ENCODE measurements at regions not wholly inside any gene's neighbourhood (a gene's known extent, or its start where the extent isn't known, plus 50 kb on each side); places are given as distances from the start of the nearest gene placed in this dataset.

GRCh38 chr16:7086822-7087616, 245.6 kb upstream of the RBFOX1 start (continued):
- TF ChIP-seq ZNF205 (CRISPR knock-in tag; IDR thresholded peaks at IDR 0.05) (no peak), REPIN1 (CRISPR knock-in tag; IDR thresholded peaks at IDR 0.05; ENCODE audit: borderline replicate concordance, low read depth) (no peak), ZNF207 (IDR thresholded peaks at IDR 0.05; ENCODE audit: borderline replicate concordance) (no peak), ZSCAN20 (CRISPR knock-in tag; IDR thresholded peaks at IDR 0.05; ENCODE audit: borderline replicate concordance) (no peak), RNF219 (CRISPR knock-in tag; IDR thresholded peaks at IDR 0.05) (no peak), NRL (CRISPR knock-in tag; IDR thresholded peaks at IDR 0.05; ENCODE audit: borderline replicate concordance) (no peak), ZNF761 (CRISPR knock-in tag; conservative IDR thresholded peaks at IDR 0.05) (no peak), YY1 (IDR thresholded peaks at IDR 0.05; ENCODE audit: insufficient read depth, insufficient replicate concordance, low read depth, low read length) (no peak), ZSCAN5A (CRISPR knock-in tag; IDR thresholded peaks at IDR 0.05; ENCODE audit: borderline replicate concordance) (no peak), EED (CRISPR knock-in tag; IDR thresholded peaks at IDR 0.05) (peak; percentile 52; the same call in 1 of the 2 replicates), HNRNPK (IDR thresholded peaks at IDR 0.05; ENCODE audit: low read depth, low read length, poor library complexity, severe bottlenecking) (no peak), KAT8 (CRISPR knock-in tag; IDR thresholded peaks at IDR 0.05) (no peak), SMC3 (IDR thresholded peaks at IDR 0.05; ENCODE audit: low read length) (0 out of 2 replicates have a peak, but pooled peaks have one; percentile 13), FOXA3 (CRISPR knock-in tag; IDR thresholded peaks at IDR 0.05) (no peak), TEAD3 (CRISPR knock-in tag; optimal IDR thresholded peaks at IDR 0.05; ENCODE audit: borderline replicate concordance) (no peak), KDM2A (CRISPR knock-in tag; IDR thresholded peaks at IDR 0.05; ENCODE audit: borderline replicate concordance, low read depth) (no peak), ZNF879 (CRISPR knock-in tag; IDR thresholded peaks at IDR 0.05) (no peak), CTCF (CRISPR knock-in tag; IDR thresholded peaks at IDR 0.05) (peak; percentile 79), STAG1 (CRISPR knock-in tag; IDR thresholded peaks at IDR 0.05) (peak; percentile 50)
- TF ChIP-seq, protein P1, sequence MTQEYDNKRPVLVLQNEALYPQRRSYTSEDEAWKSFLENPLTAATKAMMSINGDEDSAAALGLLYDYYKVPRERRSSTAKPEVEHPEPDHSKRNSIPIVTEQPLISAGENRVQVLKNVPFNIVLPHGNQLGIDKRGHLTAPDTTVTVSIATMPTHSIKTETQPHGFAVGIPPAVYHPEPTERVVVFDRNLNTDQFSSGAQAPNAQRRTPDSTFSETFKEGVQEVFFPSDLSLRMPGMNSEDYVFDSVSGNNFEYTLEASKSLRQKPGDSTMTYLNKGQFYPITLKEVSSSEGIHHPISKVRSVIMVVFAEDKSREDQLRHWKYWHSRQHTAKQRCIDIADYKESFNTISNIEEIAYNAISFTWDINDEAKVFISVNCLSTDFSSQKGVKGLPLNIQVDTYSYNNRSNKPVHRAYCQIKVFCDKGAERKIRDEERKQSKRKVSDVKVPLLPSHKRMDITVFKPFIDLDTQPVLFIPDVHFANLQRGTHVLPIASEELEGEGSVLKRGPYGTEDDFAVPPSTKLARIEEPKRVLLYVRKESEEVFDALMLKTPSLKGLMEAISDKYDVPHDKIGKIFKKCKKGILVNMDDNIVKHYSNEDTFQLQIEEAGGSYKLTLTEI (CRISPR knock-in tag; conservative IDR thresholded peaks at IDR 0.05): no peak
- TF ChIP-seq, protein P2, sequence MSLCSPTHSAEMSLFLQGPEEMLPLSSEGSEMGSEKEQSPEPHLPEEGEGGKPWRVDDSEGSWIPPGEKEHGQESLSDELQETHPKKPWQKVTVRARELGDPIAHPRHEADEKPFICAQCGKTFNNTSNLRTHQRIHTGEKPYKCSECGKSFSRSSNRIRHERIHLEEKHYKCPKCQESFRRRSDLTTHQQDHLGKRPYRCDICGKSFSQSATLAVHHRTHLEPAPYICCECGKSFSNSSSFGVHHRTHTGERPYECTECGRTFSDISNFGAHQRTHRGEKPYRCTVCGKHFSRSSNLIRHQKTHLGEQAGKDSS (CRISPR knock-in tag; IDR thresholded peaks at IDR 0.05; ENCODE audit: borderline replicate concordance, low read depth): no peak

Measured in HepG2 (cell line).